Astrocyte (in vitro differentiated cells and primary cell): ENCODE measurements at regions not wholly inside any gene's neighbourhood (a gene's known extent, or its start where the extent isn't known, plus 50 kb on each side); places are given as distances from the start of the nearest gene placed in this dataset.

Source experiments
- DNase-seq: peaks from one replicate; pipeline ENCODE4 v3.0.0-alpha.2; 2010; ENCODE audit warnings: low read depth
- FAIRE-seq: peaks from 2 replicates; lab custom pipeline; 2011; peaks lifted over from hg19 to GRCh38; lab: Jason Lieb, UNC
- H2AFZ ChIP-seq: 2 replicates; pipeline ENCODE4 v1.6.0; 2012; ENCODE audit warnings: low read depth, low read length, inconsistent platforms
- H3K27ac ChIP-seq: 2 replicates; pipeline ENCODE4 v1.5.1; 2011; ENCODE audit warnings: low read depth, low read length, inconsistent platforms
- H3K27me3 ChIP-seq: 2 replicates; pipeline ENCODE4 v1.6.0; 2011; ENCODE audit warnings: low read length, inconsistent platforms; ENCODE audit not compliant: insufficient read depth
- H3K36me3 ChIP-seq: 2 replicates; pipeline ENCODE4 v1.5.1; 2011; ENCODE audit warnings: low read length, inconsistent platforms; ENCODE audit not compliant: insufficient read depth
- H3K4me1 ChIP-seq: 2 replicates; pipeline ENCODE4 v1.5.1; 2011; ENCODE audit warnings: low read length, inconsistent platforms; ENCODE audit not compliant: insufficient read depth
- H3K4me2 ChIP-seq: 2 replicates; pipeline ENCODE4 v1.6.0; 2012; ENCODE audit warnings: low read length, inconsistent platforms
- H3K4me3 ChIP-seq: 2 replicates; pipeline ENCODE4 v1.5.1; 2011; ENCODE audit warnings: low read depth, mild to moderate bottlenecking, low read length, inconsistent platforms; ENCODE audit not compliant: insufficient read depth
- H3K79me2 ChIP-seq: 2 replicates; pipeline ENCODE4 v1.6.0; 2012; ENCODE audit warnings: mild to moderate bottlenecking, low read length, inconsistent platforms; ENCODE audit not compliant: insufficient read depth
- H3K9ac ChIP-seq: 2 replicates; pipeline ENCODE4 v1.6.0; 2012; ENCODE audit warnings: mild to moderate bottlenecking, low read length, inconsistent platforms
- H3K9me3 ChIP-seq: 2 replicates; pipeline ENCODE4 v1.5.1; 2012; ENCODE audit warnings: low read depth, mild to moderate bottlenecking, low read length, inconsistent platforms; ENCODE audit not compliant: insufficient read depth
- H4K20me1 ChIP-seq: 2 replicates; pipeline ENCODE4 v1.6.0; 2012; ENCODE audit warnings: low read length, inconsistent platforms; ENCODE audit not compliant: insufficient read depth
- H3K27ac Mint-ChIP-seq: one replicate; pipeline ENCODE4 v1.8.0; 2021; ENCODE audit warnings: mild to moderate bottlenecking, mixed read lengths; ENCODE audit not compliant: unreplicated experiment
- H3K27me3 Mint-ChIP-seq: one replicate; pipeline ENCODE4 v1.8.0; 2021; ENCODE audit warnings: low read depth, mixed read lengths; ENCODE audit not compliant: unreplicated experiment
- H3K36me3 Mint-ChIP-seq: one replicate; pipeline ENCODE4 v1.8.0; 2021; ENCODE audit warnings: low read depth, mixed read lengths; ENCODE audit not compliant: unreplicated experiment
- H3K4me1 Mint-ChIP-seq: one replicate; pipeline ENCODE4 v1.8.0; 2021; ENCODE audit warnings: low read depth, mixed read lengths; ENCODE audit not compliant: unreplicated experiment
- H3K4me3 Mint-ChIP-seq: one replicate; pipeline ENCODE4 v1.8.0; 2021; ENCODE audit warnings: mild to moderate bottlenecking, moderate library complexity, mixed read lengths; ENCODE audit not compliant: unreplicated experiment
- H3K9me3 Mint-ChIP-seq: one replicate; pipeline ENCODE4 v1.8.0; 2021; ENCODE audit warnings: mild to moderate bottlenecking, mixed read lengths; ENCODE audit not compliant: unreplicated experiment
- CTCF ChIP-seq: IDR thresholded peaks from 2 replicates; pipeline ENCODE4 v1.5.1; 2011; ENCODE audit warnings: low read depth, mild to moderate bottlenecking, inconsistent platforms, low read length, moderate library complexity; ENCODE audit not compliant: insufficient read depth
- EZH2 ChIP-seq: IDR thresholded peaks from 2 replicates; pipeline ENCODE4 v1.6.1; 2012; ENCODE audit warnings: mild to moderate bottlenecking, low read length, inconsistent platforms; ENCODE audit not compliant: insufficient read depth

GRCh38 chr6:100161782-100162365 lies 167.9 kb upstream of the MCHR2 start:
- Mint-ChIP-seq H3K9me3 (no peaks in the 10 kb centered on the region), H3K4me1 (peaks cover 3% of the 10 kb centered on the region), H3K4me3 (no peak overlapping the region), H3K27me3 (no peaks in the 10 kb centered on the region), H3K36me3 (no peaks in the 10 kb centered on the region), H3K27ac (no peak overlapping the region)
- no peak overlapping the region for H2AFZ ChIP-seq
- DNase-seq (no peak), FAIRE-seq (no peak)
- no peak overlapping the region for H3K4me3 ChIP-seq
- no peaks in the 10 kb centered on the region for H4K20me1 ChIP-seq
- H3K9ac ChIP-seq, result no peak overlapping the region
- H3K27ac ChIP-seq, result no peak overlapping the region
- no peaks in the 10 kb centered on the region for H3K79me2 ChIP-seq
- no peaks in the 10 kb centered on the region for H3K36me3 ChIP-seq
- H3K9me3 ChIP-seq, result no peaks in the 10 kb centered on the region
- H3K4me1 ChIP-seq, result no peaks in the 10 kb centered on the region
- peaks cover 4% of the 10 kb centered on the region for H3K27me3 ChIP-seq
- TF ChIP-seq EZH2 (no peak), CTCF (no peak)
- H3K4me2 ChIP-seq, result no peak overlapping the region

- H3K79me2 ChIP-seq, result no peaks in the 10 kb centered on the region
- no peaks in the 10 kb centered on the region for H3K4me1 ChIP-seq
- H3K4me1 Mint-ChIP-seq, result peaks cover 3% of the 10 kb centered on the region
- no peak overlapping the region for H3K4me2 ChIP-seq
- no peak overlapping the region for H3K9ac ChIP-seq
- H3K4me3 ChIP-seq, result no peak overlapping the region
- H3K36me3 Mint-ChIP-seq, result no peaks in the 10 kb centered on the region
- no peak overlapping the region for H2AFZ ChIP-seq
- no peak for TF ChIP-seq CTCF
- no peak for TF ChIP-seq EZH2
- no peaks in the 10 kb centered on the region for H3K9me3 ChIP-seq
- no peak overlapping the region for H3K27ac ChIP-seq
- no peak overlapping the region for H3K27ac Mint-ChIP-seq
- H3K4me3 Mint-ChIP-seq, result no peak overlapping the region
- H3K9me3 Mint-ChIP-seq, result peaks cover 4% of the 10 kb centered on the region
- FAIRE-seq (no peak), DNase-seq (no peak)
- H3K36me3 ChIP-seq, result no peaks in the 10 kb centered on the region
- H3K27me3 Mint-ChIP-seq, result no peaks in the 10 kb centered on the region
- peaks cover 4% of the 10 kb centered on the region for H3K27me3 ChIP-seq
- no peaks in the 10 kb centered on the region for H4K20me1 ChIP-seq
These were observed 166.9 kb upstream of the MCHR2 start for GRCh38 chr6:100160930-100161329.

- DNase-seq, result no peak
- Histone ChIP-seq H3K9ac (no peak overlapping the region), H3K4me2 (no peak overlapping the region), H2AFZ (no peak overlapping the region), H3K9me3 (no peaks in the 10 kb centered on the region), H3K36me3 (no peaks in the 10 kb centered on the region), H3K27me3 (peaks cover 3% of the 10 kb centered on the region), H4K20me1 (no peaks in the 10 kb centered on the region), H3K4me3 (no peak overlapping the region), H3K79me2 (no peaks in the 10 kb centered on the region), H3K27ac (no peak overlapping the region), H3K4me1 (no peaks in the 10 kb centered on the region)
- TF ChIP-seq CTCF (no peak), EZH2 (no peak)
- peaks cover 4% of the 10 kb centered on the region for H3K9me3 Mint-ChIP-seq
- H3K4me3 Mint-ChIP-seq, result no peak overlapping the region
- no peak for FAIRE-seq
- H3K27me3 Mint-ChIP-seq, result no peaks in the 10 kb centered on the region
- H3K36me3 Mint-ChIP-seq, result no peaks in the 10 kb centered on the region
- H3K4me1 Mint-ChIP-seq, result no peaks in the 10 kb centered on the region
- H3K27ac Mint-ChIP-seq, result no peak overlapping the region
These were observed 161.1 kb upstream of the MCHR2 start for GRCh38 chr6:100155141-100155540.
